H9 (cell line): ENCODE measurements at regions not wholly inside any gene's neighbourhood (a gene's known extent, or its start where the extent isn't known, plus 50 kb on each side); places are given as distances from the start of the nearest gene placed in this dataset.
A peak's percentile ranks its signal among the peaks of the same experiment; 100 is the strongest.

Experiments
- DNase-seq: peaks from one replicate; pipeline ENCODE4 v3.0.0-alpha.2; 2017
- H2AFZ ChIP-seq: one replicate; pipeline ENCODE4 v1.6.1; 2013; ENCODE audit warnings: mild to moderate bottlenecking, low read length, control low read depth, moderate library complexity
- H2AK5ac ChIP-seq: 2 replicates; pipeline ENCODE4 v1.6.1; 2013; ENCODE audit warnings: low read length, control low read depth, mixed read lengths; ENCODE audit not compliant: insufficient read length
- H2BK120ac ChIP-seq: one replicate; pipeline ENCODE4 v1.6.1; 2013; ENCODE audit warnings: low read depth, mild to moderate bottlenecking, low read length, control low read depth, inconsistent platforms; ENCODE audit not compliant: poor library complexity, severe bottlenecking
- H2BK12ac ChIP-seq: 2 replicates; pipeline ENCODE4 v1.6.1; 2013; ENCODE audit warnings: low read length, control low read depth, mixed read lengths, low read depth; ENCODE audit not compliant: insufficient read length
- H2BK15ac ChIP-seq: 2 replicates; pipeline ENCODE4 v1.6.1; 2013; ENCODE audit warnings: low read depth, low read length, control low read depth
- H2BK20ac ChIP-seq: one replicate; pipeline ENCODE4 v1.6.1; 2013; ENCODE audit warnings: low read depth, mild to moderate bottlenecking, low read length, control low read depth, inconsistent platforms; ENCODE audit not compliant: poor library complexity, severe bottlenecking
- H2BK5ac ChIP-seq: 2 replicates; pipeline ENCODE4 v1.6.1; 2013; ENCODE audit warnings: low read length, control low read depth, mixed read lengths; ENCODE audit not compliant: insufficient read length
- H3K14ac ChIP-seq: 2 replicates; pipeline ENCODE4 v1.6.1; 2013; ENCODE audit warnings: low read length, control low read depth; ENCODE audit not compliant: insufficient read depth
- H3K18ac ChIP-seq: 2 replicates; pipeline ENCODE4 v1.6.1; 2013; ENCODE audit warnings: low read depth, mild to moderate bottlenecking, mixed read lengths, low read length, control low read depth; ENCODE audit not compliant: insufficient read length
- H3K23ac ChIP-seq: 2 replicates; pipeline ENCODE4 v1.6.1; 2013; ENCODE audit warnings: low read length, control low read depth, mixed read lengths, low read depth; ENCODE audit not compliant: insufficient read length
- H3K23me2 ChIP-seq: 2 replicates; pipeline ENCODE4 v1.6.1; 2013; ENCODE audit warnings: low read depth, mild to moderate bottlenecking, mixed read lengths, low read length, control low read depth; ENCODE audit not compliant: insufficient read length, poor library complexity, severe bottlenecking
- H3K27ac ChIP-seq: 2 replicates; pipeline ENCODE4 v1.5.1; 2013; ENCODE audit warnings: low read length, control low read depth, mixed read lengths, low read depth; ENCODE audit not compliant: insufficient read length
- H3K27me3 ChIP-seq: 2 replicates; pipeline ENCODE4 v1.6.1; 2013; ENCODE audit warnings: low read length, control low read depth, inconsistent platforms; ENCODE audit not compliant: insufficient read depth
- H3K4ac ChIP-seq: 2 replicates; pipeline ENCODE4 v1.6.1; 2013; ENCODE audit warnings: low read depth, mild to moderate bottlenecking, control low read depth, inconsistent platforms, low read length, moderate library complexity
- H3K4me1 ChIP-seq: 2 replicates; pipeline ENCODE4 v1.6.1; 2013; ENCODE audit warnings: low read length, control low read depth, inconsistent platforms; ENCODE audit not compliant: insufficient read depth
- H3K4me2 ChIP-seq: 2 replicates; pipeline ENCODE4 v1.6.1; 2013; ENCODE audit warnings: low read length, control low read depth, mixed read lengths; ENCODE audit not compliant: insufficient read length, insufficient read depth
- H3K56ac ChIP-seq: 2 replicates; pipeline ENCODE4 v1.6.1; 2013; ENCODE audit warnings: low read depth, mild to moderate bottlenecking, mixed read lengths, low read length, control low read depth; ENCODE audit not compliant: insufficient read length
- H3K79me1 ChIP-seq: 2 replicates; pipeline ENCODE4 v1.6.1; 2013; ENCODE audit warnings: low read depth, mild to moderate bottlenecking, moderate library complexity, low read length, control low read depth, inconsistent platforms; ENCODE audit not compliant: insufficient read depth, poor library complexity, severe bottlenecking
- H3K79me2 ChIP-seq: 2 replicates; pipeline ENCODE4 v1.6.1; 2013; ENCODE audit warnings: low read length, control low read depth, inconsistent platforms; ENCODE audit not compliant: insufficient read depth
- H3K9ac ChIP-seq: 2 replicates; pipeline ENCODE4 v1.6.1; 2013; ENCODE audit warnings: low read length, control low read depth, mixed read lengths; ENCODE audit not compliant: insufficient read length; ENCODE audit errors: extremely low read depth
- H3K9me3 ChIP-seq: one replicate; pipeline ENCODE4 v1.6.1; 2013; ENCODE audit warnings: low read depth, low read length, inconsistent platforms; ENCODE audit not compliant: control insufficient read depth
- H3T11ph ChIP-seq: one replicate; pipeline ENCODE4 v1.6.1; 2013; ENCODE audit warnings: mild to moderate bottlenecking, low read length, control low read depth, inconsistent platforms
- H4K20me1 ChIP-seq: one replicate; pipeline ENCODE4 v1.6.1; 2013; ENCODE audit not compliant: control insufficient read depth, insufficient read length, insufficient read depth
- H4K5ac ChIP-seq: 2 replicates; pipeline ENCODE4 v1.6.1; 2013; ENCODE audit warnings: low read depth, mild to moderate bottlenecking, mixed read lengths, low read length, control low read depth; ENCODE audit not compliant: insufficient read length
- H4K8ac ChIP-seq: replicated peaks from 2 replicates; pipeline ENCODE4 v1.6.1; 2013; ENCODE audit warnings: low read length, control low read depth, mixed read lengths, low read depth; ENCODE audit not compliant: insufficient read length
- H4K91ac ChIP-seq: 2 replicates; pipeline ENCODE4 v1.6.1; 2013; ENCODE audit warnings: low read depth, mild to moderate bottlenecking, moderate library complexity, mixed read lengths, low read length, control low read depth; ENCODE audit not compliant: insufficient read length
- H3K27ac Mint-ChIP-seq, 3 experiments: 2 replicates in 2 of 3; 3 replicates in 1 of 3; pipeline ENCODE4 v1.8.0; 2020 to 2021; ENCODE audit warnings: mixed read lengths in 3 of 3, mild to moderate bottlenecking in 1 of 3, moderate library complexity in 1 of 3
- H3K27me3 Mint-ChIP-seq: 2 replicates; pipeline ENCODE4 v1.8.0; 2021; ENCODE audit warnings: low read depth, mild to moderate bottlenecking, moderate library complexity, mixed read lengths
- H3K36me3 Mint-ChIP-seq, 3 experiments: 2 replicates in 2 of 3; 3 replicates in 1 of 3; pipeline ENCODE4 v1.8.0; 2020 to 2021; ENCODE audit warnings: low read depth in 3 of 3, mixed read lengths in 3 of 3; ENCODE audit not compliant: insufficient read depth in 1 of 3
- H3K4me1 Mint-ChIP-seq, 2 experiments: 2 replicates each; pipeline ENCODE4 v1.8.0; 2020; ENCODE audit warnings: mixed read lengths in 2 of 2
- H3K4me3 Mint-ChIP-seq, 2 experiments: 2 replicates in 1 of 2; 3 replicates in 1 of 2; pipeline ENCODE4 v1.8.0; 2020 to 2021; ENCODE audit warnings: mild to moderate bottlenecking in 2 of 2, mixed read lengths in 2 of 2, moderate library complexity in 1 of 2
- H3K9me3 Mint-ChIP-seq, 2 experiments: 2 replicates in 1 of 2; 3 replicates in 1 of 2; pipeline ENCODE4 v1.8.0; 2020; ENCODE audit warnings: mild to moderate bottlenecking in 2 of 2, mixed read lengths in 2 of 2, moderate library complexity in 1 of 2
- WGBS: extraction: QIAGEN DNeasy Blood & Tissue Kit; methylation state at CpG from one replicate; pipeline ENCODE4 v1.1.7; 2013; ENCODE audit warnings: missing lambda C conversion rate, low lambda C conversion rate, mixed read lengths; ENCODE audit not compliant: insufficient read length; ENCODE audit errors: extremely low coverage; 5-methylcytosine and 5-hydroxymethylcytosine counted together
- TF ChIP-seq, protein P1 (sequence below): fragments of 200-600 bp; sonication (generic); conservative IDR thresholded peaks from 3 replicates; pipeline ENCODE4 v1.8.0; 2021; ENCODE audit warnings: antibody characterized with exemption, mild to moderate bottlenecking

GRCh38 chr9:134575901-134576176 is 65.8 kb upstream of the COL5A1 start:
- TF ChIP-seq, protein P1, sequence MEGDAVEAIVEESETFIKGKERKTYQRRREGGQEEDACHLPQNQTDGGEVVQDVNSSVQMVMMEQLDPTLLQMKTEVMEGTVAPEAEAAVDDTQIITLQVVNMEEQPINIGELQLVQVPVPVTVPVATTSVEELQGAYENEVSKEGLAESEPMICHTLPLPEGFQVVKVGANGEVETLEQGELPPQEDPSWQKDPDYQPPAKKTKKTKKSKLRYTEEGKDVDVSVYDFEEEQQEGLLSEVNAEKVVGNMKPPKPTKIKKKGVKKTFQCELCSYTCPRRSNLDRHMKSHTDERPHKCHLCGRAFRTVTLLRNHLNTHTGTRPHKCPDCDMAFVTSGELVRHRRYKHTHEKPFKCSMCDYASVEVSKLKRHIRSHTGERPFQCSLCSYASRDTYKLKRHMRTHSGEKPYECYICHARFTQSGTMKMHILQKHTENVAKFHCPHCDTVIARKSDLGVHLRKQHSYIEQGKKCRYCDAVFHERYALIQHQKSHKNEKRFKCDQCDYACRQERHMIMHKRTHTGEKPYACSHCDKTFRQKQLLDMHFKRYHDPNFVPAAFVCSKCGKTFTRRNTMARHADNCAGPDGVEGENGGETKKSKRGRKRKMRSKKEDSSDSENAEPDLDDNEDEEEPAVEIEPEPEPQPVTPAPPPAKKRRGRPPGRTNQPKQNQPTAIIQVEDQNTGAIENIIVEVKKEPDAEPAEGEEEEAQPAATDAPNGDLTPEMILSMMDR = no peak
- H4K5ac ChIP-seq = no peak overlapping the region
- no peaks in the 10 kb centered on the region for H3K4me1 ChIP-seq
- H4K20me1 ChIP-seq = no peaks in the 10 kb centered on the region
- no peaks in the 10 kb centered on the region for H3K79me2 ChIP-seq
- no peak overlapping the region for H2AK5ac ChIP-seq
- no peak overlapping the region for H3K9ac ChIP-seq
- WGBS = no CpG with 5 or more reads among the region's 3 CpGs
- H2BK20ac ChIP-seq = no peak overlapping the region
- H3K18ac ChIP-seq = no peak overlapping the region
- no peak overlapping the region for H2BK120ac ChIP-seq
- H4K8ac ChIP-seq = no peak overlapping the region
- Mint-ChIP-seq H3K9me3 (peaks cover 15 to 19% of the 10 kb centered on the region in 2 experiments), H3K4me1 (peaks cover 5 to 9% of the 10 kb centered on the region in 2 experiments; a peak in 1 of 4 replicates), H3K4me3 (no peak overlapping the region; a peak in 1 of 5 replicates), H3K27ac (peak overlapping the region in 1 of 3 experiments; percentile 12; a peak in 2 of 7 replicates), H3K27me3 (no peaks in the 10 kb centered on the region; the same call in none of the 2 replicates), H3K36me3 (no peaks in the 10 kb centered on the region; a peak in 3 of 7 replicates)
- DNase-seq = no peak
- no peak overlapping the region for H4K91ac ChIP-seq
- H3K14ac ChIP-seq = no peak overlapping the region
- H2BK15ac ChIP-seq = no peak overlapping the region
- no peaks in the 10 kb centered on the region for H3K79me1 ChIP-seq
- no peaks in the 10 kb centered on the region for H3K27me3 ChIP-seq
- H3K4ac ChIP-seq = no peak overlapping the region
- H3K27ac ChIP-seq = no peak overlapping the region
- H3K56ac ChIP-seq = no peak overlapping the region
- no peaks in the 10 kb centered on the region for H3K23me2 ChIP-seq
- H3T11ph ChIP-seq = no peak overlapping the region
- H3K4me2 ChIP-seq = no peak overlapping the region
- no peaks in the 10 kb centered on the region for H3K9me3 ChIP-seq
- no peak overlapping the region for H2BK12ac ChIP-seq
- no peak overlapping the region for H2AFZ ChIP-seq
- H2BK5ac ChIP-seq = no peak overlapping the region
- H3K23ac ChIP-seq = no peak overlapping the region
